ENCODE measurements at regions not wholly inside any gene's neighbourhood (a gene's known extent, or its start where the extent isn't known, plus 50 kb on each side); places are given as distances from the start of the nearest gene placed in this dataset.
"Not testable (repeated sequence)": the region's sequence is repeated elsewhere in the genome, so short reads cannot be mapped to it uniquely, and the experiment has no call there.

DNA sequence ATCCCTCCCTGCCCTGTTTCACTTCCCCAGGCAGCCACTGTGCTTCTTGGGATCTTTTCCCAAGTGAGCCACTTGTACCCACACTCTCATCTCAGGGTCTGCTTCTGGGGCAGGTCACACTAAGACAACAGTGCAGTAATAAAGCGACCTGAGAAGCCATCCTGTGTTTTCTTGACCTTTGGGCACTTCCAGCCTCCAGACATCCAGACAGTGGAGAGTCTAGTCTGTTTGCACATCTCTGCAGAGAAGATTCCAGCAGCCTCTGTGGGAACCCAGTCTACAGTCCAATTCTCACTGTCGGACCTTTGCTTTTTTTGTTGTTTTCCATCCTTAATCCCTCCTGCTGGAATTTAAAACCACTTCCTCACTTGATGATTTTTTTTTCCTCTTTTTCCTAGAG, 50.3 kb upstream of the ATP6AP2 start:
- no peak for DNase-seq (ENCODE audit: low read depth)

DNA sequence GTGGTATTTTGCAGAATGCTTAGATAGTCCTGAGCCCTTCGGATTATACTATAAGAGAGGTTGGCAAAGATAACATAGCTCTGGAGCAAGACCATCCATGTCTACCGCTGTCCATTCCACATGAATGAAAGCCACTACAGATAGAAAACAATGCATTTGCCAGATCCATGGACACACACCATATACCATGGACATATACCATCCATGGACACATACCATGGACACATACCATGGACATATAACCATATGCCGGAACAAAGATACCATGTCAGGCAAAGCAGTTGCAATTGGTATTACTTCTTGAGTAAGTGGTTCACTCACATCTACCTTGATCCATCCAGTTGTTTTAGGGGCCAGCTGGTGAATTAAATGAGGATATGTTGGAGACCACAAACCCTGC, 53.2 kb upstream of the ATP6AP2 start:
- no peak for DNase-seq (ENCODE audit: low read depth)

- DNase-seq (ENCODE audit: low read depth), result no peak
Observed at GRCh38 chrX:40526412-40526811, 54.4 kb upstream of the ATP6AP2 start.

GRCh38 chrX:40525901-40526300, 54.9 kb upstream of the ATP6AP2 start:
- not testable (repeated sequence) for DNase-seq (ENCODE audit: low read depth)

GRCh38 chrX:40524423-40524822, 56.3 kb upstream of the ATP6AP2 start:
- no peak for DNase-seq (ENCODE audit: low read depth)

- no peak for DNase-seq (ENCODE audit: low read depth)
Observed at GRCh38 chrX:40523852-40524251, 56.9 kb upstream of the ATP6AP2 start.

DNA sequence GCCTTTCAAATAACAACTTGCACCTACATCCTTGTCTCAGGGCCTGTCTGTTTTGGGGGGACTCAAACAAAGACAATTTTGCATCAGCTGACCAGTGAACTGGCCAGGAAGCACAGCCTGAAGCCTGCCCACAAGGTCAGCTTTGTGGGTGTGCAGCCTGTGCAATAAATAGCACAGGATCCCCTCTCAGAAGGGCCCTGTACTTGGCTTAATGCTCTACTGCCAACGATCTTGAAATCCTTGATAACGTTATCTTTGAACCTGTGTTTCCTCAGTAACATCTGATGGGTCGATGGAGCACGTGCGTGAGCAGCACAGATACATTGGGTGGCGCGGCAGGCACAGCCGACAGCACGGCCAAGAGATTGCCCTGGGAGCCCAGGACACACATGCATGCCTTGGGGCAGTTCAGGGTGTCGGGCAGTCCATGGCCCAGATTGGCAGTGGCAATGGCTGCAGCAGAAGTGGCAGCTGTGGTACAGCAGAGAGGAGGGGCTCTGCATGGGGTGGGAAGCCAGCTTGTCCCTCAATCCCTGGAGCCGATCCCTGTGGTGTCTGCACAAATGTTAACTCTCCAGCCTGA, 58.8 kb upstream of the ATP6AP2 start:
- no peak for DNase-seq (ENCODE audit: low read depth)

DNA sequence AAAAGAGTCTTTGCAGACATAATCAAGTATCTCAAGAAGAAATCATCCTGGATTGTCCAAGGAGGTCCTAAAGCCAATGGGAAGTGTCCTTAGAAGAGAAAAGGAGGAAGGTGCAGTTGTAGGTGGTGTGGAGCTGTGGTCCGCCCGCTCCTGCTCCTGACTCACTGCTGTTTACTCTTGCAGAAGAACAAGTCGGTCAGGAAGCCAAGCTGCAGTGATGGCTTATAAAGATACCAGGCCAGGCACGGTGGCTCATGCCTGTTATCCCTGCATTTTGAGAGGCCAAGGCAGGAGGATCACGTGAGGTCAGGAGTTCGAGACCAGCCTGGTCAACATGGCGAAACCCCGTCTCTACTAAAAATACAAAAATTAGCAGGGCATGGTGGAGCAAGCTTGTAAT, 66.4 kb upstream of the ATP6AP2 start:
- no peak for DNase-seq (ENCODE audit: low read depth)

GRCh38 chrX:40513835-40514234, 66.9 kb upstream of the ATP6AP2 start:
- no peak for DNase-seq (ENCODE audit: low read depth)

GRCh38 chrX:40513012-40513411, 67.8 kb upstream of the ATP6AP2 start:
- no peak for DNase-seq (ENCODE audit: low read depth)

DNA sequence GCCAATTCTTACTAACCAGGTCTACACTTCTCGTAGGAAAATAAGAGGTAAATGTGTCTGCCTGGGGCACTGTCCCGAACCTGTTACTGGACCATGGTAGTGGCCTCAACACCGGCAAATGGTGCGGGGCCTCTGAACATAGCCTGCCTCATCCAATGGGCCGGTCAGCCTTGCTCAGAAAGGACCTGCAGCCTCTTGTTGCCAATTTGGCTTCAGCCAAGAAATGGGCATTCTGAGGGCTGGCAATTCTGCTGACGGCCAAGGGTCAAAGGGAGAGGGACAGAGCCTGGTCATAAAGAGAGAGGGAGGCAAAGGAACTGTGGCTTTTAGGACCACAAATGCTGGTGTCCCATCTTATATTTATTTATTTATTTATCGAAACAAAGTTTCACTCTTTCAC, 69.5 kb upstream of the ATP6AP2 start:
- DNase-seq (ENCODE audit: low read depth), result no peak

DNA sequence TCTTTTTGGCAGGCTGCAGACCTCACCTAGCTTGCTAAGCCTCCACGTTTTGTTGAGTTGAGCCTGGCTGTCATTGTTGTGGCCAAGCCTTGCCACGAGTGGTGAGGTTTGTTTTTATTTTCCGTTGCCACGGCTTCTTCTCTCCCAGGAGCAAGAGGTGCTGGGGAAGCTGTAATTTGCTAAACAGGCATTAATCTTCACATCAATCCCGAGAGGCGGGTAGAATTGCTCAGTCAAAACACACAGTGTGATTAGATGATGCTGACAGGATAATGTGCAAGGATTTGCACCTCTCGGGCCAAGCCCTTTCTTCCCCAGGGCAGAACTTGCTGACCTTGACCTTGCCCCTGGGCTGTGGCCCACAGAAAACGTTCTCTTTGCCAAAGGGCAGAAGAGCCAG, 72.2 kb upstream of the ATP6AP2 start:
- DNase-seq (ENCODE audit: low read depth), result no peak

DNA sequence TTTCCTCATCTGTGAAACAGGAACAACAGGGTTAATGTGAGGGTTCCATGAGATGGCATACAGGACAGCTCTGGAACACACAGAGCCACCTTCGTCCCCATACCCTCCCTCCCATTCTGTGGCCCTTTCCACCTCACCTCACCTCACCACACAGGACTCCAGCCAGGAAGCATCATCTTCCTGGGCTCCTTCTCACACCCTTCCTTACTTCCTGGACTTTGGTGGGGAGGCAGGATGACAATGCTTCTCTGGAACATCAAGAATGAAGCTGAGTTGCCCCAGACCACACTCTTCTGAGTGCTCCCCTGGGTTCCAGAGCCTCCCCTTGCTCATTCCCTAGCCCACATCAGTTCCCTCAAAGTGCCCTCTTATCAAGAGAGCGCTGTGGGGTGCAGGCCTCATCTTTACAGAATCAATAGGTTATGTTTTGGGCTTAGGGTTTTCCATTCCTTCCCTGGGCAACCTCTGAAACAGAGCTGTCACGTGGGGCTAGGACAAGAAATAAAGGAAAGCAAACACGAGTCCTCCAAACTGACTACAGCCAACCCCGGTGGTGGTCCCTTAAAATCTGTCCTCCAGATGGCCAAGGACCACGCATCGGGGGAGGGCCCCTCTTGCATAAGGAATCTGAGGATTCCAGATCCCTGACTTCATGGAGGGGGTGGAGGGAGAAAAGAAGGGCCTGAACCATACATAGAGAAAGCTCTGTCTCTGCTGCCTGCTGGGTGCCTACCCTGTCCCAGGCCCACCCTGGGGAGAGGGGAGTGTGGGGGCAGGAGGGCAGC, 74.4 kb upstream of the ATP6AP2 start:
- no peak for DNase-seq (ENCODE audit: low read depth)

- DNase-seq (ENCODE audit: low read depth), result no peak
Observed at GRCh38 chrX:40504801-40505605, 75.8 kb upstream of the ATP6AP2 start.

GRCh38 chrX:40503094-40503493, 77.7 kb upstream of the ATP6AP2 start:
- no peak for DNase-seq (ENCODE audit: low read depth)

GRCh38 chrX:40502688-40503087, 78.1 kb upstream of the ATP6AP2 start:
- DNase-seq (ENCODE audit: low read depth), result no peak

GRCh38 chrX:40501164-40501855, 79.5 kb upstream of the ATP6AP2 start:
- no peak for DNase-seq (ENCODE audit: low read depth)

- DNase-seq (ENCODE audit: low read depth), result no peak
Observed at GRCh38 chrX:40496728-40497127, 84.0 kb upstream of the ATP6AP2 start.

DNA sequence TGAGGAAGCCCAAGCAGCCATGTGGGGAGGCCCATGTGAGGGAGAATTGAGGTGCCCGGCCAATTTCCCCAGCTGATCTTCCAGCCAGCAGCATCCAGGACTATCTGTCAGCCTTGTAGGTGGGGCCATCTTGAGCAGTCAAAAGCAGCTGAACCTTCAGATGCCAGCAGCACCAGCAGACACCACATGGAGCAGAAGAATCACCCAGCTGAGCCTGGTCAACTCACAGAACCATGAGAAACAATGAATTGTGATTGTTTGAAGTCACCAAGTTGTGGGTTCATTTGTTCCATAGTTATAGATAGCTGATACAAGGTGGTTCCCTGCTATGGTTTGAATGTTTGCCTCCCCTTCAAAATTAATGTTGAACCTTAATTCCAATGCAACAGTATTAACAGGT, 85.1 kb upstream of the ATP6AP2 start:
- no peak for DNase-seq (ENCODE audit: low read depth)

- DNase-seq (ENCODE audit: low read depth), result no peak
Observed at GRCh38 chrX:40494005-40494404, 86.8 kb upstream of the ATP6AP2 start.

GRCh38 chrX:40488296-40488695, 92.5 kb upstream of the ATP6AP2 start:
- no peak for DNase-seq (ENCODE audit: low read depth)

DNA sequence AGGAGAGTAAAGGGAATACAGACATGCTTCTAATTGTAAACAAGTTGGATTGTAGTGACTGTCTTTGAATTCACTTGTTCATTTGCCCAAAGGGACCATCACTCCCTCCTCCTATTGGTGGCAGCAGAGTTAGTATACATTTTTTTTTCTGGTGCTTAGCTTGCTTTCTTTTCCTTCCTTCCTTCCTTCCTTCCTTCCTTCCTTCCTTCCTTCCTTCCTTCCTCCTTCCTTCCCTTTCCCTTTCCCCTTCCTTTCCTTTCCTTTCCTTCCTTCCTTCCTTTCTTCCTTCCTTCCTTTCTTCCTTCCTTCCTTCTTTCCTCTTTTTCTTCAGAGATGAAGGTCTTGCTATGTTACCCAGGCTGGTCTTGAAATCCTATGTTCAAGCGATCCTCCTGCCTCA, 94.8 kb upstream of the ATP6AP2 start:
- DNase-seq (ENCODE audit: low read depth), result no peak

Data from stimulated activated CD8-positive, alpha-beta memory T cell treated with anti-CD3 and anti-CD28 coated beads, Interleukin-15, amount 100 ng/mL, for 24 hours (primary cell).